OCI-LY7 (cell line): ENCODE measurements at regions not wholly inside any gene's neighbourhood (a gene's known extent, or its start where the extent isn't known, plus 50 kb on each side); places are given as distances from the start of the nearest gene placed in this dataset.

ENCODE experiments used
- BruUV-seq: library from RNA; stranded (reverse); fragments of 400-500 nt; replicated peaks from 2 replicates; lab custom pipeline; 2021; lab: Mats Ljungman, UMichigan
- CTCF ChIA-PET: fragments of 300-600 bp; sonication (Branson Sonifier 250); formaldehyde crosslinking; loops from one replicate; lab custom pipeline; 2022; ENCODE audit warnings: antibody characterized with exemption; ENCODE audit not compliant: unreplicated experiment; lab: Charles Lee
- POLR2A ChIA-PET: fragments of 300-600 bp; sonication (Branson Sonifier 250); formaldehyde crosslinking; loops from one replicate; lab custom pipeline; 2022; ENCODE audit warnings: antibody characterized with exemption; lab: Charles Lee
- DNase-seq: peaks from one replicate; pipeline ENCODE4 v3.0.0-alpha.2; 2015; ENCODE audit warnings: low spot score
- H2AFZ ChIP-seq: fragments of 200-600 bp; sonication (generic), shearing (Covaris generic); 2 replicates; pipeline ENCODE4 v1.6.1; 2014; ENCODE audit warnings: mild to moderate bottlenecking, antibody characterized with exemption, low read length, moderate library complexity
- H3K27ac ChIP-seq: fragments of 200-600 bp; sonication (generic); 2 replicates; pipeline ENCODE4 v1.5.1; 2014; ENCODE audit warnings: mixed run types, low read depth, mild to moderate bottlenecking, moderate library complexity, low read length, inconsistent platforms; ENCODE audit not compliant: poor library complexity, severe bottlenecking
- H3K36me3 ChIP-seq: fragments of 200-600 bp; sonication (generic); 2 replicates; pipeline ENCODE4 v1.6.1; 2014; ENCODE audit warnings: mild to moderate bottlenecking, antibody characterized with exemption, low read length, moderate library complexity, mixed read lengths; ENCODE audit not compliant: insufficient read depth
- H3K4me1 ChIP-seq: fragments of 200-600 bp; sonication (generic); 2 replicates; pipeline ENCODE4 v1.5.1; 2014; ENCODE audit warnings: mild to moderate bottlenecking, low read length; ENCODE audit not compliant: insufficient read depth, poor library complexity, severe bottlenecking
- H3K4me2 ChIP-seq: fragments of 200-600 bp; sonication (generic); 2 replicates; pipeline ENCODE4 v1.6.1; 2014; ENCODE audit warnings: mild to moderate bottlenecking, low read length
- H3K4me3 ChIP-seq: fragments of 200-600 bp; sonication (generic); 2 replicates; pipeline ENCODE4 v1.5.1; 2014; ENCODE audit warnings: mild to moderate bottlenecking, low read depth, low read length; ENCODE audit not compliant: poor library complexity, severe bottlenecking
- H3K79me2 ChIP-seq: fragments of 200-600 bp; sonication (generic); 2 replicates; pipeline ENCODE4 v1.6.1; 2016; ENCODE audit warnings: low read depth, mild to moderate bottlenecking, low read length, moderate library complexity, mixed read lengths; ENCODE audit not compliant: insufficient read depth
- H3K9me2 ChIP-seq: fragments of 200-600 bp; sonication (generic); 2 replicates; pipeline ENCODE4 v1.6.1; 2016; ENCODE audit warnings: mild to moderate bottlenecking, low read length, mixed read lengths; ENCODE audit not compliant: insufficient read depth
- H3K9me3 ChIP-seq: fragments of 200-600 bp; sonication (generic); 2 replicates; pipeline ENCODE4 v1.6.1; 2014; ENCODE audit warnings: mild to moderate bottlenecking, mixed run types, low read length, mixed read lengths
- H4K20me1 ChIP-seq: fragments of 200-600 bp; sonication (generic); 2 replicates; pipeline ENCODE4 v1.6.1; 2014; ENCODE audit warnings: mild to moderate bottlenecking, antibody characterized with exemption, low read length, moderate library complexity, mixed read lengths; ENCODE audit not compliant: insufficient read depth
- CTCF ChIP-seq: fragments of 200-600 bp; sonication (generic); conservative IDR thresholded peaks from 2 replicates; pipeline ENCODE4 v1.5.1; 2014; ENCODE audit warnings: mild to moderate bottlenecking, antibody characterized with exemption, low read length, moderate library complexity, mixed read lengths
- EZH2phosphoT487 ChIP-seq: fragments of 200-600 bp; sonication (generic); IDR thresholded peaks from 2 replicates; pipeline ENCODE4 v1.6.1; 2018; ENCODE audit warnings: low read depth, borderline replicate concordance, mild to moderate bottlenecking, mixed run types, antibody characterized with exemption, low read length, moderate library complexity, mixed read lengths
- intact Hi-C: fragments of 100-400 bp; cut with micrococcal nuclease; formaldehyde crosslinking; loops from one replicate; pipeline ENCODE4 v1.10.0; 2022; ENCODE audit not compliant: unreplicated experiment

- H4K20me1 ChIP-seq: no peaks in the 10 kb centered on the region
- POLR2A ChIA-PET: interaction anchor here (0.5 to 0.6 kb wide), 2 partner anchors 18 to 71 kb away, joined by 5 to 7 read pairs; no protein-coding TSS in a partner anchor
- no peak overlapping the region for H2AFZ ChIP-seq
- intact Hi-C loops: loop anchor here (1.0 to 2.0 kb wide), 3 partner anchors 55 to 323 kb away; no protein-coding TSS in a partner anchor
- no peak overlapping the region for H3K4me2 ChIP-seq
- DNase-seq: peak; percentile 68
- no peaks in the 10 kb centered on the region for H3K36me3 ChIP-seq
- no peaks in the 10 kb centered on the region for H3K79me2 ChIP-seq
- H3K9me2 ChIP-seq: no peaks in the 10 kb centered on the region
- H3K4me1 ChIP-seq: peaks cover 4% of the 10 kb centered on the region
- CTCF ChIA-PET: interaction anchor here (0.6 to 1.2 kb wide), 2 partner anchors 44 to 52 kb away, joined by 3 to 4 read pairs; no protein-coding TSS in a partner anchor
- no peak overlapping the region for H3K4me3 ChIP-seq
- TF ChIP-seq EZH2phosphoT487 (no peak), CTCF (peak; percentile 87)
- no peak overlapping the region for H3K27ac ChIP-seq
- BruUV-seq: no TSS peak
- H3K9me3 ChIP-seq: no peaks in the 10 kb centered on the region
Observed at GRCh38 chr6:150741633-150742200, 123.8 kb upstream of the MTHFD1L start.

DNA sequence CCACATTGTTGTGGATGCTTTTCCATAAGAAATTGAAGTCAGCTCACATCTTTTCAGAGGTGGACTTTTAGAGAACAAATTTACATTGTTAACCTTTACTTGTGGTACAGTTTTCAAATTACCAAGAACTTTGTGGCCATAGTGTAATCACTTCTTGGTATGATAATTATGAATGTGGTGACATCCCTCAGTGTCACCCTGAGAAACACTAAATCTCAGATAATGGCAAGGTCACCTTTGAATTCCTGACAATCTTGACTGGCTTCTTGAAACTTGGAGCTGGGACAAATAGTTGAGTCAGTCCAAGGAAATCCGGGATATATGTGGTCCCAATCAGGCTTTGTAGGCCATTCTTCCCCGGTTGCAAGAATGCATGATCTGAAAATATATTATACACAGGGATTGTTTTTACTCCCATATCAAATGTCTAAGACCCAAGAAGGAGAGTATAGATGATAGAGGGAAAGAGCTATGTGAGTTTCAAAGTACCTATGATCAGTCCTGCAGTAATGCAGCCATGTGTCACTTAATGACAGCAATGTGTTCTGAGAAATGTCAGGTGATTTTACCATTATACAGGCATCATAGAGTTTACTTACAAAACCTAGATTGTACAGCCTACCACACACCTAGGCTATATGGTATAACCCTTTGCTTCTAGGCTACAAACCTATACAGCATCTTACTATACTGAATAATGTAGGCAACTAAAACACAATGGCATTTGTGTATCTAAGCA lies 120.8 kb upstream of the MTHFD1L start:
- peaks cover 4% of the 10 kb centered on the region for H3K4me1 ChIP-seq
- H3K27ac ChIP-seq: no peak overlapping the region
- no peaks in the 10 kb centered on the region for H3K36me3 ChIP-seq
- H3K9me2 ChIP-seq: no peaks in the 10 kb centered on the region
- no peaks in the 10 kb centered on the region for H3K9me3 ChIP-seq
- no peak overlapping the region for H2AFZ ChIP-seq
- DNase-seq: no peak
- ChIA-PET CTCF (no interaction called here), POLR2A (interaction anchor here (0.6 to 1.0 kb wide), 3 partner anchors 19 to 56 kb away, joined by 3 read pairs; no protein-coding TSS in a partner anchor)
- no peak overlapping the region for H3K4me3 ChIP-seq
- no peaks in the 10 kb centered on the region for H3K79me2 ChIP-seq
- intact Hi-C loops: no loop called here
- no peaks in the 10 kb centered on the region for H4K20me1 ChIP-seq
- TF ChIP-seq CTCF (no peak), EZH2phosphoT487 (no peak)
- BruUV-seq: no TSS peak
- H3K4me2 ChIP-seq: no peak overlapping the region
